SK-N-MC (cell line): ENCODE measurements at regions not wholly inside any gene's neighbourhood (a gene's known extent, or its start where the extent isn't known, plus 50 kb on each side); places are given as distances from the start of the nearest gene placed in this dataset.
"Not testable (repeated sequence)": the region's sequence is repeated elsewhere in the genome, so short reads cannot be mapped to it uniquely, and the experiment has no call there.

Source experiments
- EZH2 ChIP-seq: fragments of 200-600 bp; sonication (generic); IDR thresholded peaks from one replicate; pipeline ENCODE4 v1.6.1; 2017; ENCODE audit warnings: antibody characterized with exemption
- POLR2AphosphoS5 ChIP-seq: IDR thresholded peaks from 2 replicates; pipeline ENCODE4 v1.6.1; 2012; ENCODE audit warnings: mild to moderate bottlenecking, low read depth, low read length, borderline replicate concordance

- TF ChIP-seq POLR2AphosphoS5, EZH2: not testable (repeated sequence)
Measured at GRCh38 chr1:161451698-161452348, 53.4 kb upstream of the FCGR2A start.
